ENCODE measurements at regions not wholly inside any gene's neighbourhood (a gene's known extent, or its start where the extent isn't known, plus 50 kb on each side); places are given as distances from the start of the nearest gene placed in this dataset.
A peak's percentile ranks its signal among the peaks of the same experiment; 100 is the strongest.

GRCh38 chr14:83425138-83425537 is 1891.5 kb upstream of the SEL1L start:
- DNase-seq (ENCODE audit: low read depth): peak; percentile 75
- no peak for TF ChIP-seq CTCF (conservative IDR thresholded peaks at IDR 0.05; ENCODE audit: low read length)
- no peak overlapping the region for H3K4me3 ChIP-seq (ENCODE audit: low read length)

GRCh38 chr14:83425706-83426105 is 1892.1 kb upstream of the SEL1L start:
- TF ChIP-seq CTCF (conservative IDR thresholded peaks at IDR 0.05; ENCODE audit: low read length): no peak
- no peak overlapping the region for H3K4me3 ChIP-seq (ENCODE audit: low read length)
- peak; percentile 5 for DNase-seq (ENCODE audit: low read depth)

GRCh38 chr14:83433618-83434017 is 1900.0 kb upstream of the SEL1L start:
- TF ChIP-seq CTCF (conservative IDR thresholded peaks at IDR 0.05; ENCODE audit: low read length): no peak
- H3K4me3 ChIP-seq (ENCODE audit: low read length): no peak overlapping the region
- no peak for DNase-seq (ENCODE audit: low read depth)

- DNase-seq (ENCODE audit: low read depth): no peak
- no peak overlapping the region for H3K4me3 ChIP-seq (ENCODE audit: low read length)
- TF ChIP-seq CTCF (conservative IDR thresholded peaks at IDR 0.05; ENCODE audit: low read length): no peak
Observed at GRCh38 chr14:83441801-83442200, 1908.1 kb upstream of the SEL1L start.

GRCh38 chr14:83455561-83455960 is 1921.9 kb upstream of the SEL1L start:
- no peak for DNase-seq (ENCODE audit: low read depth)
- no peak overlapping the region for H3K4me3 ChIP-seq (ENCODE audit: low read length)
- TF ChIP-seq CTCF (conservative IDR thresholded peaks at IDR 0.05; ENCODE audit: low read length): no peak

- DNase-seq (ENCODE audit: low read depth): peak; percentile 38
- no peak for TF ChIP-seq CTCF (conservative IDR thresholded peaks at IDR 0.05; ENCODE audit: low read length)
- no peak overlapping the region for H3K4me3 ChIP-seq (ENCODE audit: low read length)
Observed at GRCh38 chr14:83461521-83461920, 1927.9 kb upstream of the SEL1L start.

GRCh38 chr14:83462759-83463158 is 1929.1 kb upstream of the SEL1L start:
- H3K4me3 ChIP-seq (ENCODE audit: low read length): no peak overlapping the region

More at GRCh38 chr14:83462759-83463158, 1929.1 kb upstream of the SEL1L start:
- TF ChIP-seq CTCF (conservative IDR thresholded peaks at IDR 0.05; ENCODE audit: low read length): no peak
- DNase-seq (ENCODE audit: low read depth): no peak
